A549 (cell line): ENCODE measurements at regions not wholly inside any gene's neighbourhood (a gene's known extent, or its start where the extent isn't known, plus 50 kb on each side); places are given as distances from the start of the nearest gene placed in this dataset.

ENCODE experiments used
- CEBPB ChIP-seq, 2 experiments: fragments of >200 bp in 1 of 2; sonication (Bioruptor Twin) in 1 of 2; formaldehyde crosslinking in 1 of 2; IDR thresholded peaks; 2 replicates each; pipeline ENCODE4 v1.6.1; 2012 to 2016
- CTCF ChIP-seq: fragments of >200 bp; sonication (Bioruptor Twin); formaldehyde crosslinking; IDR thresholded peaks from 3 replicates; pipeline ENCODE4 v1.5.1; 2016
- EP300 ChIP-seq, 2 experiments: fragments of >200 bp; sonication (Bioruptor Twin); formaldehyde crosslinking; IDR thresholded peaks; 2 replicates in 1 of 2; 3 replicates in 1 of 2; pipeline ENCODE4 v1.6.1; 2016 to 2017
- ESRRA ChIP-seq: fragments of 150-350 bp; IDR thresholded peaks from 2 replicates; pipeline ENCODE4 v1.6.1; 2014; ENCODE audit warnings: mild to moderate bottlenecking, low read length, borderline replicate concordance
- FOSL2 ChIP-seq, 2 experiments: fragments of 450-650 bp in 1 of 2; fragments of >200 bp in 1 of 2; sonication (Bioruptor Twin) in 1 of 2; formaldehyde crosslinking; IDR thresholded peaks; 2 replicates each; pipeline versions ENCODE4 v1.5.0 to v1.6.1; 2016 to 2020; ENCODE audit warnings: mild to moderate bottlenecking in 1 of 2, moderate library complexity in 1 of 2
- JUN ChIP-seq, 2 experiments: fragments of >200 bp; sonication (Bioruptor Twin); formaldehyde crosslinking; IDR thresholded peaks; 2 replicates in 1 of 2; 3 replicates in 1 of 2; pipeline ENCODE4 v1.6.1; 2016 to 2017
- MAFK ChIP-seq: fragments of 450-650 bp; IDR thresholded peaks from 2 replicates; pipeline ENCODE4 v1.6.1; 2014; ENCODE audit not compliant: partially characterized antibody
- POLR2A ChIP-seq: IDR thresholded peaks from 2 replicates; pipeline ENCODE4 v1.6.1; 2012; ENCODE audit warnings: mild to moderate bottlenecking, low read length
- SMC3 ChIP-seq: fragments of >200 bp; sonication (Bioruptor Twin); formaldehyde crosslinking; IDR thresholded peaks from 3 replicates; pipeline ENCODE4 v1.6.1; 2018; ENCODE audit warnings: inconsistent platforms
- SREBF2 ChIP-seq: fragments of 450-650 bp; IDR thresholded peaks from 2 replicates; pipeline ENCODE4 v1.6.1; 2014; ENCODE audit warnings: mild to moderate bottlenecking, moderate library complexity
- USF2 ChIP-seq: fragments of 450-650 bp; IDR thresholded peaks from 2 replicates; pipeline ENCODE4 v1.6.1; 2014; ENCODE audit warnings: antibody characterized with exemption
- ZNF302 ChIP-seq: fragments of 250-450 bp; sonication (Bioruptor Pico); IDR thresholded peaks from 2 replicates; pipeline ENCODE4 v1.9.0; 2021; ENCODE audit warnings: inconsistent platforms, mild to moderate bottlenecking, moderate library complexity

DNA sequence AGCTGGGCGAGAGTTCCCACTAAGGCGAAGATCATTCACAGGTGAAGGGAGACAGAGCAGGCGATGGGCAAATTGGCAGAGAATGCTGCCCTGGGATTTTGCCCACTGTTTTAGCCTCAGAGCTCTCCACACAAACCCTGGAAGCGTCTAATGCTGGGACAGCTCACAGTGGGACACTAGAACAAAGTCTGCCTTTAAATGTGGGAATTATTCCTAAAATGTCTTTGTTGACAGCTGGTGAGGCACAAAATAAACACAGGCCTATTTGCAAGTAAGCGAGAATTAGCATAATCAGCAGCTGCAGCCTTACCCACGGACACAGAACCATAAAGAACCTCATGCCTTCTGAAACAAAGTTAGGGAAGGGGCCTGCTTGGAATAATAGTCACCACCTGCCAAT is 824.5 kb downstream of the AACS start:
- TF ChIP-seq ESRRA, result no peak
- no peak for TF ChIP-seq CEBPB (IDR thresholded peaks at IDR 0.05)
- TF ChIP-seq SREBF2, result no peak
- TF ChIP-seq CTCF, result no peak
- TF ChIP-seq ZNF302 (CRISPR knock-in tag), result no peak
- TF ChIP-seq POLR2A, result no peak
- no peak for TF ChIP-seq JUN (IDR thresholded peaks at IDR 0.05)
- TF ChIP-seq FOSL2 (IDR thresholded peaks at IDR 0.05), result no peak
- no peak for TF ChIP-seq FOSL2 (CRISPR knock-in tag; IDR thresholded peaks at IDR 0.05)
- no peak for TF ChIP-seq EP300 (IDR thresholded peaks at IDR 0.05)
- no peak for TF ChIP-seq MAFK
- TF ChIP-seq USF2, result no peak
- TF ChIP-seq SMC3, result no peak
